ENCODE measurements at regions not wholly inside any gene's neighbourhood (a gene's known extent, or its start where the extent isn't known, plus 50 kb on each side); places are given as distances from the start of the nearest gene placed in this dataset.

DNA sequence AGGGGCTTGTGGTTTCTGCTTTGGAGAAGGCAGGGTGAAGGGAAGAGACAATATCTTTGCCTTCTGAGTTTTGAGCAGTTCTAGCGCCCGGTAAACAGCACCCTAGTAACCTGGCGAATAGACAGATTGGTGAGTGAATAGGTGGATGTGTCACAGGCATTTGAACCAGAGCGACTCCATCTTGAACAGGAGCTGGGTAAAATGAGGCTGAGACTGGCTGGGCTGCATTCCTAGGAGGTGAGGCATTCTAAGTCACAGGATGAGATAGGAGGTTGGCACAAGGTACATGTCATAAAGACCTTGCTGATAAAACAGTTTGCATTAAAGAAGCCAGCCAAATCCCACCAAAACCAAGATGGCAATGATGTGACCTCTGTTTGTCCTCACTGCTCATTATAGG is 643.6 kb upstream of the TMEM132C start:
- Histone ChIP-seq H3K36me3 (ENCODE audit: insufficient read depth, low read length) (no peaks in the 10 kb centered on the region), H3K27ac (ENCODE audit: low read depth, low read length, poor library complexity, severe bottlenecking) (no peak overlapping the region), H2AFZ (ENCODE audit: low read length) (no peak overlapping the region), H4K20me1 (ENCODE audit: insufficient read depth, low read length) (no peaks in the 10 kb centered on the region), H3K79me2 (ENCODE audit: insufficient read depth, low read depth, low read length) (no peaks in the 10 kb centered on the region), H3K9me2 (ENCODE audit: insufficient read depth, low read length) (no peaks in the 10 kb centered on the region), H3K4me2 (ENCODE audit: low read length) (no peak overlapping the region), H3K4me3 (ENCODE audit: low read depth, low read length, poor library complexity, severe bottlenecking) (no peak overlapping the region), H3K4me1 (ENCODE audit: insufficient read depth, low read length, poor library complexity, severe bottlenecking) (no peaks in the 10 kb centered on the region), H3K9me3 (ENCODE audit: low read length) (no peaks in the 10 kb centered on the region)
- DNase-seq (ENCODE audit: low spot score), result no peak
- ChIA-PET CTCF (ENCODE audit: unreplicated experiment) (no interaction called here), POLR2A (no interaction called here)
- TF ChIP-seq EZH2phosphoT487 (IDR thresholded peaks at IDR 0.05; ENCODE audit: borderline replicate concordance, low read depth, low read length), result no peak
- TF ChIP-seq, protein P1, sequence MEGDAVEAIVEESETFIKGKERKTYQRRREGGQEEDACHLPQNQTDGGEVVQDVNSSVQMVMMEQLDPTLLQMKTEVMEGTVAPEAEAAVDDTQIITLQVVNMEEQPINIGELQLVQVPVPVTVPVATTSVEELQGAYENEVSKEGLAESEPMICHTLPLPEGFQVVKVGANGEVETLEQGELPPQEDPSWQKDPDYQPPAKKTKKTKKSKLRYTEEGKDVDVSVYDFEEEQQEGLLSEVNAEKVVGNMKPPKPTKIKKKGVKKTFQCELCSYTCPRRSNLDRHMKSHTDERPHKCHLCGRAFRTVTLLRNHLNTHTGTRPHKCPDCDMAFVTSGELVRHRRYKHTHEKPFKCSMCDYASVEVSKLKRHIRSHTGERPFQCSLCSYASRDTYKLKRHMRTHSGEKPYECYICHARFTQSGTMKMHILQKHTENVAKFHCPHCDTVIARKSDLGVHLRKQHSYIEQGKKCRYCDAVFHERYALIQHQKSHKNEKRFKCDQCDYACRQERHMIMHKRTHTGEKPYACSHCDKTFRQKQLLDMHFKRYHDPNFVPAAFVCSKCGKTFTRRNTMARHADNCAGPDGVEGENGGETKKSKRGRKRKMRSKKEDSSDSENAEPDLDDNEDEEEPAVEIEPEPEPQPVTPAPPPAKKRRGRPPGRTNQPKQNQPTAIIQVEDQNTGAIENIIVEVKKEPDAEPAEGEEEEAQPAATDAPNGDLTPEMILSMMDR (conservative IDR thresholded peaks at IDR 0.05; ENCODE audit: low read length), result no peak
- intact Hi-C loops (cut with micrococcal nuclease; ENCODE audit: unreplicated experiment), result no loop called here
- BruUV-seq (replicated peaks), result no TSS peak

DNA sequence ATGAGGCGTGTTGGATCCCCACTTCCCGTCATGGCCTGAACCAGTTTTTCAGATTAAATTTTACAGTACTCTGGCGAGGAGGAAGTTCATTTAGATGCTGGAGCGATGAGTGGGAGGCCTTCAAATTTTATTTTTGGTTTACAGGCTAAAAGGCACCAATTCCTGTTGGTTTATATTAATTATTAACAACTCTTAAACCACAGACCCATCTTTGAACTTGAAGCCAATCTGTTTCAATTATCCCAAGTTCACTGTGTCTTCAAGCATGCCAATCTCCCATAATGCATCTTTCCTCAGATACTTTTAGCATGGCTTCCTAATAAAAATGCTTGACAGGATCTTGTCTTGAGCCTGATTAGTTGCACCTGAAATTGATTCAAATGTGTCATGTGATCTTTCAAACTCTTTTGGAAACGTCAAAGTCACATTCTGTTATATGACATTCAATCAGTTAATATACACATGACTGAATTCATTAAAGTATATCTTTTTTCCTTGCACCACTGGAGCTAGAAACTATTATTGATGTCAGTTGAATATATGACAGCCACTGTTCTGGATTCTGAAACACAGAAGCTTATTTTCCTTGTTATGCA is 641.7 kb upstream of the TMEM132C start:
- H4K20me1 ChIP-seq (ENCODE audit: insufficient read depth, low read length), result no peaks in the 10 kb centered on the region
- ChIA-PET POLR2A (interaction anchor here (0.6 to 0.7 kb wide), 2 partner anchors 30 to 1751 kb away, joined by 3 read pairs; no protein-coding TSS in a partner anchor), CTCF (ENCODE audit: unreplicated experiment) (no interaction called here)
- H3K4me3 ChIP-seq (ENCODE audit: low read depth, low read length, poor library complexity, severe bottlenecking), result no peak overlapping the region
- H3K9me3 ChIP-seq (ENCODE audit: low read length), result no peaks in the 10 kb centered on the region
- no peak overlapping the region for H3K4me2 ChIP-seq (ENCODE audit: low read length)
- no peaks in the 10 kb centered on the region for H3K4me1 ChIP-seq (ENCODE audit: insufficient read depth, low read length, poor library complexity, severe bottlenecking)
- BruUV-seq (replicated peaks), result no TSS peak
- H3K9me2 ChIP-seq (ENCODE audit: insufficient read depth, low read length), result no peaks in the 10 kb centered on the region
- H3K79me2 ChIP-seq (ENCODE audit: insufficient read depth, low read depth, low read length), result no peaks in the 10 kb centered on the region
- no peaks in the 10 kb centered on the region for H3K36me3 ChIP-seq (ENCODE audit: insufficient read depth, low read length)
- intact Hi-C loops (cut with micrococcal nuclease; ENCODE audit: unreplicated experiment), result no loop called here
- no peak overlapping the region for H2AFZ ChIP-seq (ENCODE audit: low read length)
- no peak for TF ChIP-seq EZH2phosphoT487 (IDR thresholded peaks at IDR 0.05; ENCODE audit: borderline replicate concordance, low read depth, low read length)
- TF ChIP-seq, protein P1 (conservative IDR thresholded peaks at IDR 0.05; ENCODE audit: low read length), result no peak
- no peak overlapping the region for H3K27ac ChIP-seq (ENCODE audit: low read depth, low read length, poor library complexity, severe bottlenecking)
- DNase-seq (ENCODE audit: low spot score), result no peak

DNA sequence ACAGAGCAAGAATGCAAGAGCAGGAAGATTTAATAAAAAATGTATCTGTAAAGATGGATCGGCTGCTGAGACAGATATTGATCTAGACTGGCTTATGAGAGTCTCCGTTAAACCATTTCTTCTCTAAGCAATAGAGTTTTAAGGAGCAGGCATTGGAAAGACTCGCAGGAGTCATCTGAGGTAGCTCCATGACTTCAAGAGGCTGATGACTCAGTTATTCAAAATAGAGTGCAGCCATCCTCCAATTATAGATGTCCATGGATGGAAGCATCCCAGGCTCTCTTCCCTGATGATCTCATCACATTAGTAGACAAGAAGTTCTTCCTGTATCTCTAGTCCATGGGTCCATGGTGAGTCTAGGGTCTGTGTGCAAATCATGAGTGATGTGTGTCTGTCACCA is 638.3 kb upstream of the TMEM132C start:
- Histone ChIP-seq H3K4me2 (ENCODE audit: low read length) (no peak overlapping the region), H2AFZ (ENCODE audit: low read length) (no peak overlapping the region), H3K4me1 (ENCODE audit: insufficient read depth, low read length, poor library complexity, severe bottlenecking) (no peaks in the 10 kb centered on the region), H3K9me3 (ENCODE audit: low read length) (no peaks in the 10 kb centered on the region), H3K27ac (ENCODE audit: low read depth, low read length, poor library complexity, severe bottlenecking) (no peak overlapping the region), H3K79me2 (ENCODE audit: insufficient read depth, low read depth, low read length) (no peaks in the 10 kb centered on the region), H4K20me1 (ENCODE audit: insufficient read depth, low read length) (no peaks in the 10 kb centered on the region), H3K9me2 (ENCODE audit: insufficient read depth, low read length) (no peaks in the 10 kb centered on the region), H3K36me3 (ENCODE audit: insufficient read depth, low read length) (no peaks in the 10 kb centered on the region), H3K4me3 (ENCODE audit: low read depth, low read length, poor library complexity, severe bottlenecking) (no peak overlapping the region)
- no peak for DNase-seq (ENCODE audit: low spot score)
- intact Hi-C loops (cut with micrococcal nuclease; ENCODE audit: unreplicated experiment), result no loop called here
- no TSS peak for BruUV-seq (replicated peaks)
- no peak for TF ChIP-seq EZH2phosphoT487 (IDR thresholded peaks at IDR 0.05; ENCODE audit: borderline replicate concordance, low read depth, low read length)
- TF ChIP-seq, protein P1 (conservative IDR thresholded peaks at IDR 0.05; ENCODE audit: low read length), result no peak
- POLR2A ChIA-PET, result no interaction called here
- CTCF ChIA-PET (ENCODE audit: unreplicated experiment), result no interaction called here
